Stimulated activated CD4-positive, alpha-beta T cell treated with anti-CD3 and anti-CD28 coated beads, Interleukin-15, amount 100 ng/mL, for 48 hours (primary cell): ENCODE measurements at regions not wholly inside any gene's neighbourhood (a gene's known extent, or its start where the extent isn't known, plus 50 kb on each side); places are given as distances from the start of the nearest gene placed in this dataset.

Experiments
- DNase-seq, 2 donors: peaks; one replicate each; pipeline ENCODE4 v3.0.0-alpha.2; 2020; ENCODE audit warnings: low read depth in 2 of 2

DNA sequence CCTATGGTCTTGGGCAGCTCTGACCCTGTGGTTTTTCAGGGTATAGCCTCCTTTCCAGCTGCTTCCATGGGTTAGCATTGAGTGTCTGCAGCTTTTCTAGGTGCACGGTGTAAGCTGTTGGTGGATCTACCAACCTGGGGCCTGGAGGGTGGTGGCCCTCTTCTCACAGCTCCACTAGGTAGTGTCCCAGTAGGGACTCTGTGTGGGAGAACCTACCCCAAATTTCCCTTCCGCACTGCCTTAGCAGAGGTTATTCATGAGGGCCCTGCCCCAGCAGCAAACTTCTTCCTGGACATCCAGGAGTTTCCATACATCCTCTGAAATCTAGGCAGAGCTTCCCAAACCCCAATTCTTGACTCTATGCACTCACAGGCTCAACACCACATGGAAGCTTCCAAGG is 111.0 kb upstream of the C1orf87 start:
- DNase-seq, result no peak

- DNase-seq, result no peak
Observed at GRCh38 chr1:60173729-60174505, 100.3 kb upstream of the C1orf87 start.

DNA sequence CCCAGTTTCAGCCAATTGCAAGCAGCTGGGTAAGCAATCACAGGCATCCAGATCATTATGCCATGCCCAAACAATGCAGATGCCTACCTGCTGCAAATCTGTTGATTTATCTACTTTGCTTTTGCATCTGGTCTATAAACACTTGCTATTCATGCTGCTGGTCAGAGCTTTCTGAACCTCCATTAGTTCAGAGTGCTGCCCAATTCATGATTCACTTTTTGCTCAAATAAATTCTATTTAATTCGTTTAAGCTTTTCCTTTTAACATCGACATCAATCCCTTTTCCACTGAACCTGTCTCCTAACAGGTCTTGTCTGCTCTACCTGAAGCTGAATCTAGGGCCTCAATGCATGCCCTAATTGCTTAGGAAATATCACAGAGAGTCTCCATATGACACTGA is 99.4 kb upstream of the C1orf87 start:
- DNase-seq, result no peak

DNA sequence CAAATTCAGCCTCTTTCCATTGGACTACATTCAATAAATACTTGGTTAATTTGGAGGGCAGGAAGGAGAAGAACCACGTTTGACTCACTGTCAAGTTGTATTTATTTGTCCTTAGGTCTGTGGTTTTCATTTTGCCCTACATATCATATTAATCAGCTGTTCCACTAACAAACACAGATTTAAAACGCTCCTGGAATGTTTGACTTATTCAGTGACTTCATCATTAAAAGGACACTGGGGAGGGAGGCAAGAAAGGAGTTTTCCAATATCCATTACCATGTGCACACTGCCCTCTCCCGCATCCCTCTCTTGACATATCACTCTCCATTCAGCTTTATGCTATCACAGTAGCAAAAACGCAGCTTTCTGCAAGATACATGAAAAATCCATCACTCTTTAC is 98.2 kb upstream of the C1orf87 start:
- no peak for DNase-seq

DNA sequence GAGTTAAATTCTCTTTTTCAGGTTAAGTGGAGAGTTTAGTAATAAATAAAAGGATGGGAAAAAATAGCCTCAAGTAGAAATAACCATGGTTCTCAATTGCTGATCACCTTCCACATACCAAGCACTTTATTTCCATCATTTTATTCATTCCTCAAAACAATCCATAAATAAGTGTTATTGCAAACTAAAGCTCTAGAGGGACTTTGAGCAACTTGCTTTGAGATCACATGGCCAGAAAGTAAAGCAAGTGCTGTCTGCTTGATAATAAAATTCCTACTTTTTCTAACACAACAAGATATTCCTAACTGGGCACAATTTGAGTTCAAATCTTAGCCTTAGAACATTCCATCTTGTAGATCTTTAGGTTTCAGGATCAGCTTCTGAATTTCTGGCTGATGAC is 97.1 kb upstream of the C1orf87 start:
- DNase-seq, result no peak

DNA sequence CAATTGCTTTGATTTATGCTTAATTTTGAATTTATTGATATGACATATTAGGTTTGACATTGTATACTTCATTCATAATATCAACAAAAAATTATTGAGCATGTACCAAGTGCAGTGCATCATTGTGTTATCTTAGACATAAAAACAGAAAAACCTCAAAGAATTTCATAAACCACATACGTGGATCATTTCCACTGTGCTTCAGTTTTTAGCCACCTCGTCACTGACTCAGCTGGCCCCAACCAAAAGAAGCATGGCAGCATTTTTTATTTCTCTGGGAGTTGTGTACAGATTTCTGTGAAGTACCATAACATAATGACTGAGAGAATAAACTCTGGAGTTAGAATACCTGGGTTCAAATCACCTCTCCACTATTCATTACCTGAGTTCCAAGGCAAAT is 95.6 kb upstream of the C1orf87 start:
- DNase-seq, result no peak

- DNase-seq, result no peak
Observed at GRCh38 chr1:60162936-60163335, 89.4 kb upstream of the C1orf87 start.

GRCh38 chr1:60160141-60160540 is 86.6 kb upstream of the C1orf87 start:
- DNase-seq, result no peak

DNA sequence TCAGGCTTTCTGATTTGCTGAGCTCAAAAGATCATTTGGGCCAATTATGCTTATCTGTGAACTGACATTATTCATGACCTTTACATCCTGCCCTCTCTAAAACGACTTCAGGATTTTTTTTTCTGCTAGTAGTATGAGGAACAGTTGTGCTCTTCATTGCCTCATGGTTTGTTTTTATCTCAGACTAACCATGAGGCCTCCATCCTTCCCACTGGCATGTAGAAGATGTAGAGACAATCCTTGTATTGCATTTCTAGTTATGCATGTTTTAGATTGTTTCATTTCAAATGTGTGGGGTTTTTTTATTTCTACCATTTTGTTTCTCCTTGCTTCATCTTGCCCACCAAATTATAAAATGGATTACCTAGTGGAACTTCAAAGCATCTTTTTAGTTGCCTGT is 82.8 kb upstream of the C1orf87 start:
- DNase-seq, result no peak

DNA sequence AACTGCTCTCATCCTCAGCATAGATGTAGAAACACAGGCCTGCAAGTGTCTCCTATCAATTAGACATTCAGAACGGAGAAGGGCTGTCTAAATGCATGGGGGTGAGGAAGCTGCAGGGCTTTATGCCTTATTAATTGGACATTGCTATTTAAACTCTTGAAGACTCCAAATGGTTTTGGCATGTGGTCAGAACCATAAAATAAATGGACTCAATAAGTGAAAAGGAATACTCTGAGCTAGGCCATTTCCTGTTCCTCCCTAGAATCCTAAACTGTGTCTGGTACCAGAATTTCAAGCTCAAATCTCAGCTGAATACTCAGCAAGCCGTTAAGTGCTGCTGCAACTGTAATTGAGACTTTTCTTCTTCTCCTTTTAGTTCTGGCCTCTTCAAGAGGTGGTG is 80.4 kb upstream of the C1orf87 start:
- no peak for DNase-seq

DNA sequence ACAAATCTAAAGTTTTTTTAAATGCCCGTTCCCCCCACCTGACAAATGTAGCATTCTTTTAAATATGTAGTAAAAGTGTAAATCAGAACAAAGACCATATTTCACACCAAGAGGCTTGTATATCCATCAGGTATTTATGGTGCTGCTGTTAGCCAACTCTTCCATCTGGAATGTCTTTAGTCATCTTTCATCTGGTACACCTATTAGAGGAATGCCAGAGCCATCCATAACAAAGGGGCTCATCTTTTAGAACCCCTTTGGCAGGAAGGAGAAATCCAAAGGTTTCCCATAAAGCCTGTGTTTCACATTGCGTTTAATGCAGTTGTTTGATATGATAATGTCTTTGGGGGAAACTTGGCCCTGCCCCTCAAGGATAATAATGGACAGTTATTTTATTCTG is 79.3 kb upstream of the C1orf87 start:
- no peak for DNase-seq

DNA sequence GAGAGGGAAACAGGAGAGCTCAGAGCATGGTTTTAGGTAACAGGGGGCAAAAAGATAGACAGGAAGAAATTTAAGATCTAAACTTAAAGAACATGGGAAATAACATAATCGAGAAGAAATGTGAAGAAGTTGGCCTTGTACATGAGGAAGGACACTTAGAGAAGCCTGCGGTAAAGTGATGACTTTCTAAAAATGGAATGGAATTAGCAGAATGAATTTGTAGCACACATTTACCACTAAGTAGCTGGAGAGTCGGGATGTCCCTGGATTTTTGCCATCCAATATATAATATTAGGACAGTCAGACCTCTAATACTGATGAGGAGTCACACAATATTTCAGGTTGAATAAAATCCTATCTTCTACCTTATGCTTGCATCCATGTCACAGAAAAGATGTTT is 77.7 kb upstream of the C1orf87 start:
- DNase-seq, result no peak

GRCh38 chr1:60149251-60149650 is 75.7 kb upstream of the C1orf87 start:
- DNase-seq, result no peak

GRCh38 chr1:60146884-60147283 is 73.3 kb upstream of the C1orf87 start:
- DNase-seq, result no peak

DNA sequence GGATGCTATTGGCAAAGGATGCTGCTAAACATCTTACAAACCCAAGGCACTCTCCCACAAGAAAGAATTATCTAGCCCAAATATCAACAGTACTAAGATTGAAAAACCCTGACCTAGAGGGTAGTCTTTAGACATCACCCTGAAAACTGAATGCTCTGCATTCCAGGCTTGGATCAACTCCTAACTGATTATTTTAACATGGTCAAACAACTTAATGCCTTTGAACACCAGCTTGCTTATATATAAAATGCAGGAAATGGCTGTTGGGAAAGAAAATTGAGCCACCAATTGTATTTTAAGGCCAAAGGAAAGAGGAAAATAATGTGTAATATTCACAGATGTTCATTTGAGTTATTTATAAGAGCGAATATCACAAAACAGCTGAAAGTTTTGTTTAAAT is 72.2 kb upstream of the C1orf87 start:
- DNase-seq, result no peak

DNA sequence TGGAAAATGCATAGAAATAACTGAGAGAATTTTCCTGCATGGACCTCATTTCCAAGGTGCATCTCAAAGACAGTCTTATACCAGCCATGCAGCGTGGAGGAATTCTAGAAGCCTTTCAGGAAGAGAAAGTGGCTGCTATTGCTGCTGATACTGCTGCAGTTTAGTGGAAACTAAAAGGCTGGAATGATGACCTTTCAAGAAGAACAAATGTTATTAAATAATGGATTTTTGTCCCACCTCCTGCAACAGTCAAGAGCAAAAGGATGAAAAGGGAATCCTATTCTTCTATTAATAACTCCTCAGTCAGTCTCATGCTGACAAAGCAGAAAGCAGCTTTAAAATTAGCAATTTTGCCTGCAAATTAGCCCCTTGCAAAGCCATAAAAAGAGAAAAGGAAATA is 68.2 kb upstream of the C1orf87 start:
- no peak for DNase-seq

DNA sequence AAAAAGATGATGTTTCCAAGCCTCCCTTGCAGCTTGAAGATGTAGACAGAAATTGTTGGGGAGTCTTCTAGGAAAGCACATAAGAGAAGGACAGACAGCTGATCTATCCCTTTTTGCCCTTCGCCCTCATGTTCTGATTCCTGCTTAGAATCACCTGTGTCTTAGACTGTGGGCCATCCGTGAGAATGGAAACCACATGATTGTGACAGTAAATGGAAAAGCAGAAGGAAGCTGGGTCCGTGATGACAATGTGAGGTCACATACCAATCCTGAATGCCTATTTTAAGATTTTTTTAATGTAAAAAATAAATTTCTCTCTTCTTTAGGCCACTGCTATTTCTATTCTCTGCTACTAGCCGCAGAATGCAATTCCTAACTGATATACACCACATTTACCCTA is 67.7 kb upstream of the C1orf87 start:
- DNase-seq, result no peak

GRCh38 chr1:60137406-60137805 is 63.8 kb upstream of the C1orf87 start:
- no peak for DNase-seq

DNA sequence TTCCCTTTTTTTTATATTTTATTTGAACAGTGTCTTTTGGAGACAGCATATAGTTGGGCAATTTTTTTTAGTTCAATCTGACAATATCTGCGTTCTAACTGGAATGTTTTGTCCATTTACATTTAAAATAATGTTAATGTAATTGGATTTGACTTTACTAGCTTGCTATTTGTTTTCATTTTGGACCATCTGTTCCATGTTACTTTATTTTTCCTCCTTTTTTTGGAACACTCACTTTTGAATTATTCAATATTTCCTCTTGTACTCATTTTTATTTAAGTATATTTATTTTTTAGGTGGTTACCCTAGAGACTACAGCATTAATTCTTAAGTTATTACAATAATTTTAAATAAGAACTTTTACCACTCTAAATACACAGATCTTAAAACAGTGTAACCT is 62.8 kb upstream of the C1orf87 start:
- DNase-seq, result no peak

DNA sequence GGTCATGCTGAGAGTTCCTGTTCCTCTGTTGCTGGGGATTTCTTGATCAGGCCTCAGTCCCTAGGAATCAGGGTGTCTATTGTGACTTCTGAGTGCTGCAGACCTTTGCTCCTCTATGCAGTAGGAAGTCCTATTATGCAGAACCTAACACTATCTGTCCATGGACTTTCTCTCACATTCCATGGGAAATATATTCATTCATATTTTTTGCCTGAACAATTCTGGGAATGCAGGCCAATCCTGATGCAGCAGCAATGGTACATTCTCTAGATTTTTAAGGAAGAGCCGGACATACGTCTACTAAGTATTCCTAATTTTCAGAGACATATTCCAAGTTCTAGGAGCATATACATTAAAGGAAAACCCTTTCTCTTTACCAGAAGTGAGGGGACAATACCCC is 61.1 kb upstream of the C1orf87 start:
- no peak for DNase-seq

GRCh38 chr1:60133848-60134247 is 60.3 kb upstream of the C1orf87 start:
- no peak for DNase-seq

GRCh38 chr1:60133000-60133673 is 59.6 kb upstream of the C1orf87 start:
- no peak for DNase-seq

GRCh38 chr1:60132108-60132507 is 58.5 kb upstream of the C1orf87 start:
- DNase-seq, result no peak

- DNase-seq, result no peak
Observed at GRCh38 chr1:60130703-60131102, 57.1 kb upstream of the C1orf87 start.
